ENCODE measurements at regions not wholly inside any gene's neighbourhood (a gene's known extent, or its start where the extent isn't known, plus 50 kb on each side); places are given as distances from the start of the nearest gene placed in this dataset.

DNA sequence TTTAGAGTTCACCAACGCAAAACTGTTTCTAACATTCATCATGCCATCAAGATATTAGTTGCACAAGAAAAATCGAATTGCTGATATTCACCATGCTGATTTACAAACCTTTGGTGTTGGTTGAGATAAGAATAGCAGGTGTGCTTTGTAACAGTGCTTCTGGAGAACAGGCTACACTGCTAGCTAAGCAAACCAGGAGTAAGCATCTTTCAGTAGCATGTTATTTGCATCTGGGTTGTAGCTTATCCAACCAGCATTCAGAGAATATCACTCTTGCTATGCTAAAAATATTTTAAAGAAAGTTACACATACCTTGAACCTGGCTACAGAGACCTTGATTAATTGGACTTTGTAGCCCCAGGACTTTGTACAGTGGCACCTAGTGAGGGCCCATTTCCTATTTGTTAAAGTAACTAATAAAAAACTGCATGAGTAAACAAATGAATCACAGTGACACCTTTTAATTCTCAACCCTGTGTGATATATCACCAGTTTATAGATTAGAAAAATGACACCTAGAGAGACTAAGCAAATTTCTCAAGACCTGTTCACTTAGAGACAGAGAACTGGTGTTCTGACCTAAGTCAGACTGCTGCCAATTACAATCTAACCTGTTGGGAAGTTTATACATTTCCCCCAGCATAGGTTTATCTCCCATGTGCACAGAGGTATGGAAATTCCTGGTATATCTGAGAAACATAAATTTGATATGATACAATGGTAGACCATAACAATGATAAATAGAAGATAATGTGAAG, 435.5 kb upstream of the TGFBR2 start:
- no peak for DNase-seq

DNA sequence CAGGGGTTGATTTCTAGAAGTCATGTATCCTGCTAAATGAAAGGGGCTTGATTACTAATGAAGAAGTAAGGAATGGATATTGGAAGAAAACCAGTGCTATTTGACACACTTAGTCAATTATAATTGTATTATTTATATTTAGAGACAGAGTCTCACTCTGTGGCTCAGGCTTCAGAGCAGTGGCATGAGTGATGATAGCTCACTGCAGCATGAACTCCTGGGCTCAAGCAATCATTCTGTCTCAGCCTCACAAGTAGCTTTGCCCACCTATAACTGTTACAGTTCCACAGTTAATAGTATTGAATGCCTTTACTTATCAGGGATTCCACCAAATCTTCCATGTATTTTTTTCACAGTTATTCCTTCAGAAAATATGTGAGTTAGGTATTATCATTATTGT, 432.0 kb upstream of the TGFBR2 start:
- no peak for DNase-seq

GRCh38 chr3:30180310-30181177, 425.9 kb upstream of the TGFBR2 start:
- peak; percentile 42 for DNase-seq

DNA sequence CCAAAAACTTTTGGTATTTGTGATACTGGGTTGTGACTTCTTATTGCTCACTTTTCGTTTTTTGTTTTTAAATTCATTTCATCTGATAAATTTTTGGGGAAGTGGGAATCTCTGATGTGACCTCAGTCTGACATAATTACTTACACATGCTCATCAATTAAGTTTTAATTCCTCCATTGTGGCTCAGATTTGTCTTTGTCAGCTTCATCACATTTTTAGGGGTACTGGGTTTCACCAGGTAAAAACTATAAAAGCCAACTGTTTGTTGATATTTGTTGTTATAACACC, 425.3 kb upstream of the TGFBR2 start:
- DNase-seq, result no peak

- no peak for DNase-seq
Measured at GRCh38 chr3:30181581-30181980, 424.8 kb upstream of the TGFBR2 start.

DNA sequence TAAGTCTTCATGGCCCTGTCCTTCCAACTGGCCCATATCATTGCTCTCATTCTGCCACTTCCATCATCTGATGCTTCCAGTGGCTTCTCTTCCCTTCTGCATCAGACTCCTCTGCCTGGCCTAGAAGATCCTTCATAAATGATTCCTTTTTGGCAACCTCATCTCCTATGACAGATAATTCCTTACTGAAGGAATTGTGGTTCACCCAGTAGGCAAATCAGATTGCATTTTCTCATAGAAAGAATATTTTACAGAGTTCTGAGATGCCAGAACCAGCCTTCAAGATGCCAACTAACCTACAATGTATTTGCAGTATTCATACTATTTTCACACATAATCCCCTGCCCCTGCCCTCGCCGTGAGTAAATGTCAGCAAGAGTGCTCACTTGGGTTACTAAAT, 423.0 kb upstream of the TGFBR2 start:
- no peak for DNase-seq

GRCh38 chr3:30184091-30184810, 422.1 kb upstream of the TGFBR2 start:
- DNase-seq, result no peak

DNA sequence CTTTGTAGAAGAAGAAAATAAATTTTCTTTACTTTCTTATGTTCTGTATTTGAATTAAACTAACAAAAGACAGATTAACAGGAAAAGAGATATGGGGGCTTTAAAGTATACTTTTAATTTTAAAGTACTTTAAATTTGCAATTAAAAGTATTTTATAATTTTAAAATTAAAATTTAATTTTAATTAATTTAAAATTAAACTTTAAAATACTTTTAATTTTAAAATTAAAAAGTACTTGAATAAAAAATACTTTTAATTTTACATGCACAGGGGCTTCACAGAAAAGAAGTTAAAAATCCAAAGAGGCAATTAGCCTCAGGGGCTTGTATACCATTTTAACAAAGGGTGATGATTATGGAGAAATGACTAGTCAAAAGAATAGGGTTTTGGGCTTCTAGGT, 420.5 kb upstream of the TGFBR2 start:
- DNase-seq, result no peak

GRCh38 chr3:30186741-30187219, 419.6 kb upstream of the TGFBR2 start:
- no peak for DNase-seq

DNA sequence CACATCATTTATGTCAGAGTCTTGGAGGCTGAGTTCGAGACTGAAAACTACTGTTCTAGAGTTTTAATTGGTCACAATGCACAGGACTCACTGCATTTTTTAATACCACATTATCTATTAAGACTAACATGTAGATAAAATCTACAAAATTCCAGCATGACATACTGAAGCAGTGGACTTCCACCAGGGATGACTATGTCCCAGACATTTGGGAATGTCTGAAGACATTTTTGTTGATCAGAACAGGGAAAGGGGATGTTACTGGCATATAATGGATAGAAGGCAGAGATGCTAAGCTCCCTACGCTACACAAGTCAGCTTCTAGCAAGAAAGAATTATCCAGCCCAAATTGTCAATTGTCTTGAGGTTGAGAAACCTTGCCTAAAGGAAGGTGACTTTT, 419.0 kb upstream of the TGFBR2 start:
- no peak for DNase-seq

GRCh38 chr3:30188713-30189112, 417.7 kb upstream of the TGFBR2 start:
- DNase-seq, result no peak

DNA sequence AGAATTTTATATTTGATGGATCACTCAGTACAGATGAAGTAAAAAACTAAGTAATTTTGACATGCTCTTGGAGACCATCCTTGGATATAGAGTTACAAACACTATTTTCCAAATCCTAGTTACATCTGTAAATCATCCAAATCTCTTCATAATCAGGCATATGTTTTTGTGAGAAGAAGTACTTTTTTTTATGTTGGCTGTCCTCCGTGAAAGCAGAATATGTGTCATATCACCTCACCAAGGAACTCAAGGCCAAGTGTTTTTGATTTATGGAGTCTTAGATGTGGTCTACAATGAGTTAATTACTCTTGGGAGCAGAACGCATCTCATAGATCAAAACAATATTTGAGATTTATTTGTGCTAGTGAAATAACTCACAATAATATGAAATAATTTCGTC, 416.5 kb upstream of the TGFBR2 start:
- DNase-seq, result no peak

DNA sequence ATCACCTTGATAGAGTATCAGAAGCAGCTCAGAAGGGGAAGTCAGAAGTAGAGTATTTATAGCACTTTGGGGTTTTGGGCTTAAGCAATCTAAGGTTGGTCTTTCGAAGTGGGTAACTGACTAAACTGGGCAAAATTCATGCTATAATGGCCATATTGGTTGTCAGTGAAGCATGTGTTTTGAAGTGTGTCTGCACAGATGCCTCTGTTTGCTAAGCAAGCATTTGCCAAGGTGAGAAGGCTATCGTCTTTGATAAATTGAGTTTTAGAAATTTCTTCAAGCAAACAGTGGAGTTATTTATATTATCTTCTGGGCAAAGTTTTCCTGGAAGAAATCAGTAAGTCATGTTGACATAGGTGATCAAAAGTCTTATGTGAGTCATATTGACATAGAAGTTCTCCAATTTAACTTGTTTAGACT, 412.8 kb upstream of the TGFBR2 start:
- peak; percentile 54 for DNase-seq

DNA sequence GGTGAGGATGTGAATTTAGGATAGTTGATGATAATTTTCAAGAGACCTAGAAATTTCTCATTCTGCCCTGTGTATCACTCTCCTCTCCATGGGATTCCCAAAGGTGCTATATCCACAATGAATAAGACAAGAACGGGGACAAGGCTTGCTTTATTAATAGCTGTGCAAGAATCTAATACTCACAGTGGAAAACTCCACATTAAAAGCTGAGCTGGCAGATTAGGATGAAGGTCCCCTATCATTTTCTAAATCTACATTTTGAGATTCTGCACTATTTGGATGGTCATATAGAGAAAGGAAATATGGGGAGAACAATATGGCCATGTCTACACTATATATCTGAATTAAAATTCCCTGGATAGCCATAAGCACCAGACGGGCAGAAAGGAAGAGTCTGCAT, 411.0 kb upstream of the TGFBR2 start:
- no peak for DNase-seq

GRCh38 chr3:30198162-30198561, 408.2 kb upstream of the TGFBR2 start:
- DNase-seq, result no peak

DNA sequence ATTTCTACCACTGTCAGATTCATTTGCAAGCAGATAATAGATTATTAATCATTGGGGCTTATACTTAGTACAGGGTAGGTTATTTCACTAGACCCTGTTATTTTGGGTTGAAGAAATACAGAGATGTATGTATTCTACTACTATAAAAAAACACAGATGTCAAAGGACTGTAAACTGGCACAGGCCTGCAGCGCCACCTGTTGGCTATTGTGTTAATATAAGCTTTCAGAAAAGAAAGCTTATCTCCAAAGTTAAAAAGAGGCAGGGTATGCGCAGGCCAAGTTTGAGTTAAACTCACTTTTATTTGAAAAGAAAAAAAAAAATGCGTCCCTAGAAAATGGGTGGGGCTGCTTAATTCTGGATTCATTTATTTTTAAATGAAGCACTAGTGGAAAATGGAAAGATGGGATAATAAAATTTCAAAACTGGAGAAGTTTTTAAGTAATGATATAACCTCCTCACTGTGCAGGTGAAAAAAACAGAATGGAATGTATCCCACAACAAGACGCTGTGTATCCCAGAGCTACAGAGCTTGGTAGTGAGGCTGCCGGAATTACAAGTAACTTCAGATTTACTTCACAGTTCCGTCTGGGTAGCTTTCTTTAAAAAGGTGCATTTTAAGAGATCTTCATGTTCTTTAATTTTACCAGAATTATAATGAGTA, 407.2 kb upstream of the TGFBR2 start:
- DNase-seq, result peak; percentile 6

DNA sequence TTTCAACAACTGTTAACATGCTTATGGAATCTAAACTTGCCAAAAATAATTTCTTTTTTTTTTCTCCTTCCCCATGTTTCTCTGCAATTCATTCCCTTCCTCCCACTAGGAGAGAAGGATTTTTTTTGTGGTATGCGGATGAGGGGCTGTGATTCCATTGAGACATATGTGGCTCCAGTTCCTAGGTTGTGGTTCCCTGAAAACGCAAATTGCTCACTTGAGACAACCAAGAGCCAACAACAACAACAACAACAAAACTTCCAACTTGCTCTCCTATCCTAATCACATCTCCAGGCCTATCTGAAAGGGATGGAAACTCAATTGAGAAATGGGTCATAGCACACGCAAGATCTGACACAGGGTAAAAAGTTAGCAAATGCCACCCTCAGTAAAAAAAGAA, 406.5 kb upstream of the TGFBR2 start:
- no peak for DNase-seq

DNA sequence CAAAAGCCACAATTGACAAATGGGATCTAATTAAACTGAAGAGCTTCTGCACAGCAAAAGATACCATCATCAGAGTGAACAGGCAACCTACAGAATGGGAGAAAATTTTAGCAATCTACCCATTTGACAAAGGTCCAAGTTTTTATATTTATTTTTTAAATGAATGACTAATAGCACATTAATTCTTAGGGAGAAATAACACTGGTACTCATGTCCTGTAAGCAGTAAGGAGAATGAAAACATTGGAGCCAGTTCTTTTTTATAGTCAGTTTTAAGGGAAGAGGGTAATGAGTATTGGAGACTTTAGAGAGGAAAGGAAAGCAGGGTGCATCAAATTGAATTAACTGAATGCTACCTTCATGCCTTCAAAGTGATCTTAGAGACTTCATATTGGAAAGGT, 404.7 kb upstream of the TGFBR2 start:
- DNase-seq, result no peak

GRCh38 chr3:30203301-30203700, 403.1 kb upstream of the TGFBR2 start:
- no peak for DNase-seq

DNA sequence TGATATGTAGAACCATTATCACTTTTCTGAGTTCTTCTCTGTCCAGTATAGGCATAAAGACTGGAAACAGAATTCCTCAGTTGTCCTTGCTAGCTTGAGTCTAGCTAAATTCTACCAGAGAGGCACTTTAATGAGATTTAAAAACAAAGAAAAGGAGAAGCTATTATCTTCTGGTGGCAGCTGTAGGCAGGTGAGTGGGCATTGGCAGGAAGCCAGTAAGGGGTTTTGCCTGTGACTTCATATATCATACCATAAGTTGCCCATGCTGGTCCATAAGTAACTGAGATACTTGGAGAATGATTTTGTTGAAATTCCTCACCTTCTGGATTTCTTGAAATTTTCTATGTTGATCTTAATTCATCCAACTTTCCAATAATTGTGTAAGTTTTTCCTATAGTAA, 402.3 kb upstream of the TGFBR2 start:
- DNase-seq, result no peak

DNA sequence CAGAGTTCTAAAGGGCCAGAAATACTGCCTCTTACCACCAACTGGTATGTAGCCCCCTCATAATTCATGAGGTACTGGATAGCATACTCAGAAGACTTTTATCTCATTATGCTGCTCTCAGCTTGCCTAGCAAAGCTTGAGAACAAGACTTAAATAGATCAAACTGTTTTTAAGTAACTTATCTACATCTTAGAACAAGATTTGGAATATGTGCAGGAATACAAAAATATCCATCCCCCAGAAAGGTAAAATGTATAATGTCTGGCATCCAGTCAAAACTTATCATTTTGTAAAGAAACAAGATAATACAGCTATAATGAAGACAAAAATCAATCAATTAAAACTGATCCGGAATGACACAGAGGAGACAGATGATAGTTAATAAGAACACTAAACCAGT, 400.4 kb upstream of the TGFBR2 start:
- no peak for DNase-seq

- DNase-seq, result peak; percentile 14
Measured at GRCh38 chr3:30221619-30222018, 384.8 kb upstream of the TGFBR2 start.

DNA sequence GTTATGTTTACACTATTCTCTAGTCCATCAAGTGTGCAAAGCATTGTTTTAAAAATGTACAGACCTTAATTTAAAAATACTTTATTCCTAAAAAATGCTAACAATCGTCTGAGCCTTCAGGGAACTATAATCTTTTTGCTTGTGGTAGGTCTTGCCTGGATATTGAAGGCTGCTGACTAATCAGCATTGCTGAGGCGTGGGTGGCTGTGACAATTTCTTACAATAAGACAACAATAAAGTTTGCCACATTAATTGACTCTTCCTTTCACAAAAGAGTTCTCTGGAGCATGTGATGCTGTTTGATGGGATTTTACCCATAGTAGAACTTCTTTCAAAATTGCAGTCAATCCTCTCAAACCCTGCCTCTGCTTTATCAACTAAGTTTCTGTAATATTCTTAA, 384.0 kb upstream of the TGFBR2 start:
- no peak for DNase-seq

All from SIG-M5 (cell line).